OCI-LY3 (cell line): ENCODE measurements at regions not wholly inside any gene's neighbourhood (a gene's known extent, or its start where the extent isn't known, plus 50 kb on each side); places are given as distances from the start of the nearest gene placed in this dataset.
"Not testable (repeated sequence)": the region's sequence is repeated elsewhere in the genome, so short reads cannot be mapped to it uniquely, and the experiment has no call there.

Experiments used
- H2AFZ ChIP-seq: fragments of 200-600, 300-600 bp; shearing (Covaris generic); 2 replicates; pipeline ENCODE4 v1.6.0; 2014; ENCODE audit warnings: antibody characterized with exemption, low read depth, low read length
- H3K27ac ChIP-seq: fragments of 200-600, 300-600 bp; sonication (generic); 2 replicates; pipeline ENCODE4 v1.5.1; 2014; ENCODE audit warnings: mild to moderate bottlenecking, low read length, moderate library complexity, mixed read lengths
- H3K27me3 ChIP-seq: fragments of 200-600, 300-600 bp; sonication (generic); 2 replicates; pipeline ENCODE4 v1.6.1; 2014; ENCODE audit warnings: low read depth, low read length, mixed read lengths
- H3K36me3 ChIP-seq: fragments of 200-600, 300-600 bp; sonication (generic); replicated peaks from 2 replicates; pipeline ENCODE3; 2014; ENCODE audit warnings: low read depth, low read length, mixed read lengths
- H3K4me1 ChIP-seq: fragments of 300-600, 200-600 bp; sonication (generic); 2 replicates; pipeline ENCODE4 v1.6.1; 2014; ENCODE audit warnings: low read length, mixed read lengths
- H3K4me2 ChIP-seq: fragments of 200-600, 300-600 bp; sonication (generic); 2 replicates; pipeline ENCODE4 v1.6.1; 2014; ENCODE audit warnings: low read length, mixed read lengths
- H3K4me3 ChIP-seq: fragments of 300-600, 200-600 bp; sonication (generic); 2 replicates; pipeline ENCODE4 v1.5.1; 2014; ENCODE audit warnings: antibody characterized with exemption, mild to moderate bottlenecking, low read length, moderate library complexity
- H3K79me2 ChIP-seq: fragments of 300-600, 200-600 bp; shearing (Covaris generic); 2 replicates; pipeline ENCODE4 v1.6.1; 2014; ENCODE audit warnings: mild to moderate bottlenecking, low read length, mixed read lengths
- H3K9ac ChIP-seq: fragments of 300-600, 200-600 bp; shearing (Covaris generic); 2 replicates; pipeline ENCODE4 v1.6.0; 2014; ENCODE audit warnings: mild to moderate bottlenecking, low read length, moderate library complexity
- H3K9me3 ChIP-seq: fragments of 200-600, 300-600 bp; shearing (Covaris generic); 2 replicates; pipeline ENCODE4 v1.6.1; 2014; ENCODE audit warnings: low read length, mixed read lengths; ENCODE audit not compliant: insufficient read depth
- H4K20me1 ChIP-seq: fragments of 200-600, 300-600 bp; sonication (generic); 2 replicates; pipeline ENCODE4 v1.6.1; 2016; ENCODE audit warnings: low read length, mixed read lengths; ENCODE audit not compliant: insufficient read depth
- CTCF ChIP-seq: fragments of 200-600, 300-600 bp; sonication (generic); IDR thresholded peaks from 2 replicates; pipeline ENCODE4 v1.5.1; 2014; ENCODE audit warnings: antibody characterized with exemption, low read length, low read depth
- EZH2phosphoT487 ChIP-seq: fragments of 200-600 bp; shearing (Covaris generic); IDR thresholded peaks from 2 replicates; pipeline ENCODE4 v1.6.1; 2018; ENCODE audit warnings: antibody characterized with exemption, mixed run types, low read depth

- no peaks in the 10 kb centered on the region for H3K79me2 ChIP-seq
- TF ChIP-seq CTCF (no peak), EZH2phosphoT487 (no peak)
- no peaks in the 10 kb centered on the region for H3K27me3 ChIP-seq
- H3K27ac ChIP-seq = no peak overlapping the region
- no peaks in the 10 kb centered on the region for H3K36me3 ChIP-seq
- H3K9me3 ChIP-seq = no peaks in the 10 kb centered on the region
- no peak overlapping the region for H3K4me3 ChIP-seq
- H3K9ac ChIP-seq = no peak overlapping the region
- H2AFZ ChIP-seq = no peak overlapping the region
- H3K4me1 ChIP-seq = no peaks in the 10 kb centered on the region
- H4K20me1 ChIP-seq = no peaks in the 10 kb centered on the region
- H3K4me2 ChIP-seq = no peak overlapping the region
These were observed 88.8 kb upstream of the SLITRK5 start for GRCh38 chr13:87582399-87582798.

- no peaks in the 10 kb centered on the region for H3K27me3 ChIP-seq
- TF ChIP-seq EZH2phosphoT487 (no peak), CTCF (no peak)
These were observed 80.7 kb upstream of the SLITRK5 start for GRCh38 chr13:87590518-87590917.

GRCh38 chr13:87604437-87604836, 66.7 kb upstream of the SLITRK5 start:
- H3K4me3 ChIP-seq, H4K20me1 ChIP-seq, H3K27ac ChIP-seq, H3K9ac ChIP-seq, H3K4me1 ChIP-seq, H3K27me3 ChIP-seq, H3K36me3 ChIP-seq, H3K79me2 ChIP-seq, H2AFZ ChIP-seq, H3K4me2 ChIP-seq, H3K9me3 ChIP-seq: not testable (repeated sequence)

More at GRCh38 chr13:87590518-87590917, 80.7 kb upstream of the SLITRK5 start:
- no peaks in the 10 kb centered on the region for H3K4me1 ChIP-seq
- H3K9me3 ChIP-seq = no peaks in the 10 kb centered on the region
- no peak overlapping the region for H3K27ac ChIP-seq
- no peaks in the 10 kb centered on the region for H3K36me3 ChIP-seq
- no peaks in the 10 kb centered on the region for H4K20me1 ChIP-seq
- no peak overlapping the region for H3K9ac ChIP-seq
- H3K79me2 ChIP-seq = no peaks in the 10 kb centered on the region
- no peak overlapping the region for H3K4me2 ChIP-seq
- H3K4me3 ChIP-seq = no peak overlapping the region
- H2AFZ ChIP-seq = no peak overlapping the region

- Histone ChIP-seq H3K4me2 (no peak overlapping the region), H3K27me3 (no peaks in the 10 kb centered on the region), H3K4me1 (no peaks in the 10 kb centered on the region), H4K20me1 (no peaks in the 10 kb centered on the region), H3K9me3 (peaks cover 6% of the 10 kb centered on the region), H3K4me3 (no peak overlapping the region), H3K27ac (no peak overlapping the region), H3K79me2 (no peaks in the 10 kb centered on the region), H3K9ac (no peak overlapping the region), H3K36me3 (no peaks in the 10 kb centered on the region), H2AFZ (no peak overlapping the region)
- no peak for TF ChIP-seq CTCF
- no peak for TF ChIP-seq EZH2phosphoT487
These were observed 63.9 kb upstream of the SLITRK5 start for GRCh38 chr13:87607266-87607665.

- Histone ChIP-seq H3K9ac (no peak overlapping the region), H3K4me1 (no peaks in the 10 kb centered on the region), H3K79me2 (no peaks in the 10 kb centered on the region), H3K4me2 (no peak overlapping the region), H3K36me3 (no peaks in the 10 kb centered on the region), H2AFZ (no peak overlapping the region), H3K27me3 (no peaks in the 10 kb centered on the region), H3K4me3 (no peak overlapping the region), H3K9me3 (peaks cover 6% of the 10 kb centered on the region), H3K27ac (no peak overlapping the region), H4K20me1 (no peaks in the 10 kb centered on the region)
- TF ChIP-seq EZH2phosphoT487 (no peak), CTCF (no peak)
These were observed 56.9 kb upstream of the SLITRK5 start for GRCh38 chr13:87614276-87614675.
